GM21423 (cell line): ENCODE measurements at regions not wholly inside any gene's neighbourhood (a gene's known extent, or its start where the extent isn't known, plus 50 kb on each side); places are given as distances from the start of the nearest gene placed in this dataset.
"Not testable (repeated sequence)": the region's sequence is repeated elsewhere in the genome, so short reads cannot be mapped to it uniquely, and the experiment has no call there.

Experiments
- ATAC-seq: cut with Tn5 transposase; IDR thresholded peaks from one replicate; pipeline ENCODE4 v1.9.1; 2021; ENCODE audit warnings: mild to moderate bottlenecking, moderate library complexity; ENCODE audit not compliant: unreplicated experiment

- no peak for ATAC-seq
These were observed 98.7 kb downstream of the ABCC12 start for GRCh38 chr16:48057048-48057447.

GRCh38 chr16:48054881-48055601, 100.8 kb downstream of the ABCC12 start:
- ATAC-seq = peak; percentile 75

- ATAC-seq = no peak
These were observed 102.4 kb downstream of the ABCC12 start for GRCh38 chr16:48053418-48053745.

GRCh38 chr16:48052731-48053417, 102.9 kb downstream of the ABCC12 start:
- ATAC-seq = no peak

- no peak for ATAC-seq
These were observed 104.9 kb downstream of the ABCC12 start for GRCh38 chr16:48050871-48051270.

GRCh38 chr16:48049847-48050246, 105.9 kb downstream of the ABCC12 start:
- no peak for ATAC-seq

GRCh38 chr16:48047720-48048119, 108.1 kb downstream of the ABCC12 start:
- no peak for ATAC-seq

GRCh38 chr16:48047241-48047640, 108.6 kb downstream of the ABCC12 start:
- no peak for ATAC-seq

- no peak for ATAC-seq
These were observed 111.7 kb downstream of the ABCC12 start for GRCh38 chr16:48044117-48044516.

GRCh38 chr16:48041981-48042421, 113.8 kb downstream of the ABCC12 start:
- ATAC-seq = no peak

- ATAC-seq = no peak
These were observed 120.7 kb downstream of the ABCC12 start for GRCh38 chr16:48035142-48035541.

- no peak for ATAC-seq
These were observed 124.9 kb downstream of the ABCC12 start for GRCh38 chr16:48030926-48031325.

GRCh38 chr16:48029768-48030167, 126.0 kb downstream of the ABCC12 start:
- no peak for ATAC-seq

GRCh38 chr16:48025359-48025758, 130.4 kb downstream of the ABCC12 start:
- ATAC-seq = no peak

GRCh38 chr16:48024042-48024441, 131.8 kb downstream of the ABCC12 start:
- no peak for ATAC-seq

GRCh38 chr16:48022496-48022895, 133.3 kb downstream of the ABCC12 start:
- no peak for ATAC-seq

- ATAC-seq = not testable (repeated sequence)
These were observed 135.2 kb downstream of the ABCC12 start for GRCh38 chr16:48020617-48021016.

- no peak for ATAC-seq
These were observed 141.3 kb downstream of the ABCC12 start for GRCh38 chr16:48014349-48015135.

- no peak for ATAC-seq
These were observed 142.3 kb downstream of the ABCC12 start for GRCh38 chr16:48013491-48013901.

- no peak for ATAC-seq
These were observed 143.7 kb downstream of the ABCC12 start for GRCh38 chr16:48011878-48012658.

GRCh38 chr16:48011466-48011865, 144.3 kb downstream of the ABCC12 start:
- ATAC-seq = no peak
